ENCODE measurements at regions not wholly inside any gene's neighbourhood (a gene's known extent, or its start where the extent isn't known, plus 50 kb on each side); places are given as distances from the start of the nearest gene placed in this dataset.

- TF ChIP-seq USF1 (IDR thresholded peaks at IDR 0.05) (no peak), CREB1 (IDR thresholded peaks at IDR 0.05; ENCODE audit: low read depth) (no peak), TAF1 (IDR thresholded peaks at IDR 0.05; ENCODE audit: low read depth) (no peak), CEBPB (IDR thresholded peaks at IDR 0.05) (no peak), REST (IDR thresholded peaks at IDR 0.05; ENCODE audit: low read depth) (no peak), EGR1 (IDR thresholded peaks at IDR 0.05) (no peak), ZBTB7A (IDR thresholded peaks at IDR 0.05; ENCODE audit: low read depth) (no peak), TEAD4 (IDR thresholded peaks at IDR 0.05) (no peak), YY1 (IDR thresholded peaks at IDR 0.05; ENCODE audit: low read depth) (no peak), RAD21 (IDR thresholded peaks at IDR 0.05; ENCODE audit: low read depth) (no peak), EP300 (IDR thresholded peaks at IDR 0.05; ENCODE audit: borderline replicate concordance) (no peak), NFIC (IDR thresholded peaks at IDR 0.05) (no peak), FOXM1 (IDR thresholded peaks at IDR 0.05; ENCODE audit: borderline replicate concordance, low read depth) (no peak), TCF12 (IDR thresholded peaks at IDR 0.05; ENCODE audit: low read depth) (no peak)
- TF ChIP-seq, protein P1, sequence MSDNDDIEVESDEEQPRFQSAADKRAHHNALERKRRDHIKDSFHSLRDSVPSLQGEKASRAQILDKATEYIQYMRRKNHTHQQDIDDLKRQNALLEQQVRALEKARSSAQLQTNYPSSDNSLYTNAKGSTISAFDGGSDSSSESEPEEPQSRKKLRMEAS (IDR thresholded peaks at IDR 0.05): no peak
Measured at GRCh38 chr4:32087211-32087610, 1367.0 kb downstream of the PCDH7 start.

GRCh38 chr4:32094987-32095386 is 1374.8 kb downstream of the PCDH7 start:
- TF ChIP-seq TCF12 (IDR thresholded peaks at IDR 0.05; ENCODE audit: low read depth) (no peak), USF1 (IDR thresholded peaks at IDR 0.05) (no peak), CREB1 (IDR thresholded peaks at IDR 0.05; ENCODE audit: low read depth) (no peak), NFIC (IDR thresholded peaks at IDR 0.05) (no peak), YY1 (IDR thresholded peaks at IDR 0.05; ENCODE audit: low read depth) (no peak), REST (IDR thresholded peaks at IDR 0.05; ENCODE audit: low read depth) (no peak), CEBPB (IDR thresholded peaks at IDR 0.05) (no peak), TAF1 (IDR thresholded peaks at IDR 0.05; ENCODE audit: low read depth) (no peak), EGR1 (IDR thresholded peaks at IDR 0.05) (no peak)
- TF ChIP-seq, protein P1 (IDR thresholded peaks at IDR 0.05): no peak

- TF ChIP-seq TAF1 (IDR thresholded peaks at IDR 0.05; ENCODE audit: low read depth): no peak
- TF ChIP-seq FOXM1 (IDR thresholded peaks at IDR 0.05; ENCODE audit: borderline replicate concordance, low read depth): no peak
- TF ChIP-seq TCF12 (IDR thresholded peaks at IDR 0.05; ENCODE audit: low read depth): no peak
- no peak for TF ChIP-seq CREB1 (IDR thresholded peaks at IDR 0.05; ENCODE audit: low read depth)
- no peak for TF ChIP-seq USF1 (IDR thresholded peaks at IDR 0.05)
- no peak for TF ChIP-seq EGR1 (IDR thresholded peaks at IDR 0.05)
- TF ChIP-seq, protein P1 (IDR thresholded peaks at IDR 0.05): no peak
- TF ChIP-seq CEBPB (IDR thresholded peaks at IDR 0.05): no peak
- TF ChIP-seq NFIC (IDR thresholded peaks at IDR 0.05): no peak
- TF ChIP-seq TEAD4 (IDR thresholded peaks at IDR 0.05): no peak
- no peak for TF ChIP-seq REST (IDR thresholded peaks at IDR 0.05; ENCODE audit: low read depth)
- TF ChIP-seq EP300 (IDR thresholded peaks at IDR 0.05; ENCODE audit: borderline replicate concordance): no peak
- TF ChIP-seq RAD21 (IDR thresholded peaks at IDR 0.05; ENCODE audit: low read depth): no peak
Measured at GRCh38 chr4:32102896-32103295, 1382.7 kb downstream of the PCDH7 start.

DNA sequence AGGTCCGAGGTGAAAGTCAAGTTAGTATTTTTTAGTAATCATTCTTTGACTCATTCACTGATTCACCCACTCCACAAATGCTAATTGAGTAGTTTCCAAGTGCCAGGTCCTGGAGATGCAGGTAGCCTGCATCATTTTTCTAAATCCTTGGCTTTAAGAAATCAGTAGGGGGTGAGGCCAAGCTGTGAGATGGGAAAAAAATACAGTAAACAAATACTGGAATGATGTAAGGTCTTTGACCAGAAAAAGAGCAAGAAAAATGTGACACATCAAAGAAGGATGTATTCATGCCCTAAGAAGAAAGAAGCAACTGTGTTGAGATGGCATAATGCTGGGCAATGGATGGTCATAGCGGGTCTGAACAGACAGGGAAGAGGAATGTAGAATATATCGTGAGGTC is 1386.6 kb downstream of the PCDH7 start:
- TF ChIP-seq, protein P1 (IDR thresholded peaks at IDR 0.05): no peak
- TF ChIP-seq CEBPB (IDR thresholded peaks at IDR 0.05): no peak
- no peak for TF ChIP-seq TEAD4 (IDR thresholded peaks at IDR 0.05)
